Suppressor macrophage (primary cell): ENCODE measurements at regions not wholly inside any gene's neighbourhood (a gene's known extent, or its start where the extent isn't known, plus 50 kb on each side); places are given as distances from the start of the nearest gene placed in this dataset.

Experiments
- DNase-seq, 4 experiments: peaks; one replicate each; pipeline ENCODE4 v3.0.0-alpha.2; 2020 to 2022

DNA sequence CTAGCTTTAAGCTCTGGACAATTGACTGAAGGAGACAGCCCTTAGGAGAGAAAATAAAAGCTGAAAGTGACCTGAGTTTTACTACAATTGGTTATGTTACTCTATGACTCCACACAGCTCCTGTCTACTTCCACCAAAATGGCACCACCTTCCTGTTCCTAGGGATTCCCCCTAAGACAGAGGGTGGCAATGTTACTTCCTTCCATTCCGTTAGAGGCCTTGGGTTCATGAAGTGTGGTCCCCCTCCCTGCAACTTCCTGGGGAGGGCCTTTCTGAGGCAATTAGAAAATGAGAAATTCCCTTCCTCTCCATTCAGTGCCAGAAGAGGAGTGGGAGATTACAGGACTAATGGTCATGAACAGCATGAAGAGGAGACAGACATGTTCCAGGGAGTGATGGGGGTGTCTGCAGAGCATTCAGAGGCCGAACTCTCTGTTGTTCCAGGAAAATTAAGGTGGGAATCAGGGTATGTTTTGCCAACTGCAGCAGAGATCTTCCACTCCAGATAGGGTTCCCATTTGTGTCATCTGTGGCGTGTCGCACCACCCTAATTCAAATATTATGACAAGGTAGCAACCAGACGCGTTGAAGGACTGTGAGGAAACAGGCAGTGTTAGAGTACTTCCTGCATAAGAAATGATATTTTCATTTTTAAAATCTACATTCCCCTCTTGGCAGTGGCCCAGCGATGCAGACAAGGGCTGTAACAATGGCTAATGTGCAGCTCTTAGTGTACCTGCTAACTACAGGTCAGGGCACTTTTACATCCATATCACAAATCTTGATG, 53.1 kb upstream of the TRIM67 start:
- peak in 3 of 4 experiments; percentile 9 to 48 (median 9) for DNase-seq

- no peak for DNase-seq
These were observed 54.1 kb upstream of the TRIM67 start for GRCh38 chr1:231107600-231108326.

GRCh38 chr1:231107151-231107550, 54.7 kb upstream of the TRIM67 start:
- no peak for DNase-seq

DNA sequence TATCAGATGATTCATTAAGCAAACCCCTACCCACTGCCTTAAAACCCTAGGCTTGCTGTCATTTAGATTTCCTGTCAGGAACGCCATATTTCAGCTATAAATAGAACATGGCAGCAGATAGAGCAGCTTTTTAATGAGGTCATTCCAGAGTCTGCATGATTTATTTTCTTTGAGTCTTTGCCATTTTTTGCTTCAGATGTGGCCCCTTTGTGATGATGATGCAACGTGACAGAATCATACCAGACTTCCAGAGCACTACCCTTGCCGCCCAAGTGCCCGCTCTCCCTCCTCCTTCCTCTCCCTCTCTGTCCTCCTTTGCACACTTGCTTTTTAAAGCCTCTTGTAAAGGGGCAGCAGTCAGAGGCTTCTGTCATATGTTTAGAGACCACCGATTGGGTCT, 55.5 kb upstream of the TRIM67 start:
- DNase-seq, result peak in 2 of 4 experiments; percentile 4 to 42

- no peak for DNase-seq
These were observed 56.9 kb upstream of the TRIM67 start for GRCh38 chr1:231104917-231105316.

DNA sequence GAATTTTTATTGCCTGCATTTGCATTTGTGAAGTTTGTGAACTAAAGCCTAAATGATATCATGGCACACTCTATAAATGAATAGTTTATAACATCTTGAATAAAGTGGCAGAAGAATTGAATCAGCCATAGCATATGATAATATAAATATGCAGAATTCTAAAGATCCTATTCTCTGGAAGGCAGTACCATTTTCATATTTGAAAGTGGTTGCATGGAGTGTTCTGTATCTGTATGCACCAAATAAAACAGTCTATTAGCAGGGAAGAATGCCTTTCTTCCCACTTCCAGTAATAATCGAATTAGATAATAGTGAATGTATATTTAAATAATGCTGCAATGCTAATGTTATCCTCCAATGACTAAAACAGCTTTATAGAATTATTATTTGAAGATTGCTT, 57.9 kb upstream of the TRIM67 start:
- DNase-seq, result no peak

GRCh38 chr1:231099996-231100767, 60.1 kb upstream of the FAM89A start:
- no peak for DNase-seq

DNA sequence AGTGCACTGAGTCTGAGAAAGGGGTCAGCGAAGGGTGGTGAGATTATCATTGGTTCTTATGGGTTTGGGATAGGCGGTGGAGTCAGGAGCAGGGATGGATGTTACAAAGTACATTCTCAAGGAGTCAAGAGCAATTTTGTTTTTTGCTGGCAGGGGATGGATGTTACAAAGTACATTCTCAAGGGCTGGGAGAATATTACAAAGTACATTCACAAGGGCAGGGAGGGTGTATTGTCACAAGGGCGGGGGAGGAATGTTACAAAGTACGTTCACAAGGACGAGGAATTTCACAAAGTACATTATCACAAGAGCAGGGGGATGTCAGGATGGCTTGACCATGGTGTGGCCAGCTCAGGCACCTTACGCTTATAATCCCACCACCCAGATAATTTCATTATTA, 59.3 kb upstream of the FAM89A start:
- DNase-seq, result no peak

- DNase-seq, result no peak
These were observed 55.5 kb upstream of the FAM89A start for GRCh38 chr1:231095595-231095994.

DNA sequence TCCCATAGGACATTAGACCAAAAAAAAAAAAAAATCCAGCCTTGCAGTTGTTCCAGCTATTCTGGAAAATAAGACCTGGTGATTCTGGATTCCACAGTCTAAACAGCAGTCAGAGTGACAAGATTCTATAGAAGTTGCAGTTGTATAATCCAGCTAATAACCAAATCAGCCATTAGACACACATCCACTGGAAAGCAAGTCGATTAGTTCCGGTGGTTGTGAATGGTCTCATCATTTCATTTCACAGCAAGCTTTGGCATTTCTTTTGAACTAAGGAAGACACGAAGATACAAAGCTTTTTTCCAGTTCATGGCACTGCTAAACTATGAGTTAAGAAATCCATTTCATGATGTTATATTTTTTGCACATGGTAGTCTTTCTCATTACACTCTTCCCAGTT, 54.4 kb upstream of the FAM89A start:
- no peak for DNase-seq

DNA sequence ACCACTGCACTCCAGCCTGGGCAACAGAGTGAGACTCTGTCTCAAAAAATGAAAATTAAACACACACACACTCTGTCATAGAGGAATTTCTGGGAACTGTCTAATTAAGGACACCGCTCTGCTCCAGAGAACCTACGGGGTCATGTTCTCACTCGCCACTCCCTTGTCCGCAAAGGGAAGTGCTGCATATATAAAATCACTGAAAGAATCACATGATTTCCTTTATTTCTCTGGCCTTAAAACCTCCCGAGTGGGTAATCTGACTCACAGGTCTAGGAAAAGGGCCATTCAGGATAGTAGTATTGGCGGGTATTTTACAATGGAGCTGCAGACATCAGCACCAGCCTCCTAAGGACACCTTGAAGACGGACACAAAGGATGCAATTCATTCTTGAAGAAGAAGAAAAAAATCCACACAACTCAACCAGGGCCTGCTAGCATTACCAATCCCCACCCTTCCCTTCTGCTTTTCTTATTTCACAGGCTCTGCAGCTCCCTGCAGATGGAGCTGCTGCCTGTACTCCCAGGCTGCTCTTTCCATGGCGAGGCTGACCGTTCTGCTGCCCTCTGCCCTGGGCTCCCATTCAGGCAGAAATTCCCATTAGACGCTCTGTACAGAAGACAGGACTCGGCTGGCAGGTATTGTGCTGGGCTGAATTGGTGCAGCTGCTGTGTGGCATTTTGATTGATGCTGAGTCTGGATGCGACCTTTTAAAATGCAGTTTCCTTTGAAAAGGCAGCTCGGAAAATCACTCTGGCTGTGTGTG, 53.3 kb upstream of the FAM89A start:
- peak; percentile 46 to 70 (median 61) for DNase-seq

GRCh38 chr1:231092380-231092779, 52.3 kb upstream of the FAM89A start:
- DNase-seq, result no peak

DNA sequence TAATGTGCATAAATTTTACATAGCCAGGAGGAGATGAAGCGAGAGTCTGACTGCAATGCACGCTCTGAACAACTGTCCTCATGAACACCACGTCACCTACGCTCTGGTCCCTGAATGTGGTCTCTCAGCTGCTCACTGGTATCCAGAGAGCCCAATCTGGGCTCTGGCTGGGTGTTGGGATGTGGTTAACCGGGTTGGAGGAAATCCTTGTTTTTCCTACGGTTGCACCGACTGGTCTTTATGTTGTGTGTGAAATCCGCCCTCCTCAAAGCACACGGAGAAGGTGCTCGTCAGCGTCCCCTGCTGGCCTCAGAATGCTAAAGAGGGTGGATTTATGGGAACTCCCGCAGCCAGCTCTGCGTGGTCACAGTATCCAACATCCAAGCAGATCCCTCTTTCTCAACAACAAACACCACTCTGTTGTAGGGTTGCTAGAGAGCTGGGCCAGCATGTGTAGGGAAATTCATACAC, 51.8 kb upstream of the FAM89A start:
- DNase-seq, result peak; percentile 60 to 77 (median 69)

DNA sequence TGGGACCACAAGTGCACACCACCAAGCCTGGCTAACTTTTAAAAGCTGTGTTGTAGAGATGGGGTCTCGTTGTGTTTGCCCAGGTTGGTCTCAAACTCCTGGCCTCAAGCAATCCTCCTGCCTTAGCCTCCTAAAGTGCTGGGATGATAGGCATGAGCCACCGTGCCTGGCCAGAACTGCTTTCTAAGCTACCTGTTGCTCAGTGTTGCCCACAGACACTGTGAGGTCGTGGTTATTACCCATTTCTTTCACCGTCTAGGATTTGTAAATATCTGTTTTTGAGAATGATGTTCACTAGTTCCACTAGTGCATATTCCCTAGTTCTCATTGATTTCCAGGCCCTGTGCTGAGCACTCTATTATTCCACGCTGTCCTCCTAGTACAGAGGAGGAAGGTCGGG, 51.4 kb upstream of the FAM89A start:
- no peak for DNase-seq
